MCF 10A (cell line): ENCODE measurements at regions not wholly inside any gene's neighbourhood (a gene's known extent, or its start where the extent isn't known, plus 50 kb on each side); places are given as distances from the start of the nearest gene placed in this dataset.

ENCODE experiments used
- BruUV-seq: library from RNA; stranded (reverse); fragments of 400-500 nt; replicated peaks from 2 replicates; lab custom pipeline; 2021; lab: Mats Ljungman, UMichigan
- CTCF ChIA-PET: fragments of 300-600 bp; sonication (Branson Sonifier 250); formaldehyde crosslinking; extraction: SDS; loops from one replicate; lab custom pipeline; 2021; ENCODE audit warnings: antibody characterized with exemption, inconsistent platforms; lab: Yijun Ruan, JAX
- POLR2A ChIA-PET: fragments of 300-600, 350-650 bp; sonication (Branson Sonifier 250); formaldehyde crosslinking; extraction: SDS; loops from one replicate; lab custom pipeline; 2020; ENCODE audit warnings: antibody characterized with exemption, inconsistent platforms; lab: Yijun Ruan, JAX
- DNase-seq: peaks from one replicate; pipeline ENCODE4 v3.0.0-alpha.2; 2018; ENCODE audit not compliant: unreplicated experiment
- H3K27ac Mint-ChIP-seq: one replicate; pipeline ENCODE4 v1.8.0; 2022; ENCODE audit warnings: mild to moderate bottlenecking, low read depth, mixed read lengths; ENCODE audit not compliant: unreplicated experiment
- H3K27me3 Mint-ChIP-seq: one replicate; pipeline ENCODE4 v1.8.0; 2022; ENCODE audit warnings: mixed read lengths; ENCODE audit not compliant: insufficient read depth, unreplicated experiment
- H3K36me3 Mint-ChIP-seq: one replicate; pipeline ENCODE4 v1.8.0; 2022; ENCODE audit warnings: mild to moderate bottlenecking, moderate library complexity, mixed read lengths; ENCODE audit not compliant: insufficient read depth, unreplicated experiment
- H3K4me1 Mint-ChIP-seq: one replicate; pipeline ENCODE4 v1.8.0; 2022; ENCODE audit warnings: mixed read lengths; ENCODE audit not compliant: insufficient read depth, unreplicated experiment
- H3K4me3 Mint-ChIP-seq: one replicate; pipeline ENCODE4 v1.8.0; 2022; ENCODE audit warnings: mild to moderate bottlenecking, moderate library complexity, mixed read lengths; ENCODE audit not compliant: unreplicated experiment
- H3K9me3 Mint-ChIP-seq: one replicate; pipeline ENCODE4 v1.8.0; 2022; ENCODE audit warnings: mixed read lengths; ENCODE audit not compliant: unreplicated experiment
- intact Hi-C: fragments of 100-400 bp; cut with micrococcal nuclease; formaldehyde crosslinking; loops from 2 replicates; pipeline ENCODE4 v1.14.1; 2022
- TF ChIP-seq, protein P1 (sequence below): fragments of 200-600 bp; IDR thresholded peaks from one replicate; pipeline ENCODE4 v1.8.0; 2022; ENCODE audit warnings: antibody characterized with exemption, mild to moderate bottlenecking; ENCODE audit not compliant: unreplicated experiment

- intact Hi-C loops, result no loop called here
- peaks cover 7% of the 10 kb centered on the region for H3K9me3 Mint-ChIP-seq
- no peak for DNase-seq
- TF ChIP-seq, protein P1, sequence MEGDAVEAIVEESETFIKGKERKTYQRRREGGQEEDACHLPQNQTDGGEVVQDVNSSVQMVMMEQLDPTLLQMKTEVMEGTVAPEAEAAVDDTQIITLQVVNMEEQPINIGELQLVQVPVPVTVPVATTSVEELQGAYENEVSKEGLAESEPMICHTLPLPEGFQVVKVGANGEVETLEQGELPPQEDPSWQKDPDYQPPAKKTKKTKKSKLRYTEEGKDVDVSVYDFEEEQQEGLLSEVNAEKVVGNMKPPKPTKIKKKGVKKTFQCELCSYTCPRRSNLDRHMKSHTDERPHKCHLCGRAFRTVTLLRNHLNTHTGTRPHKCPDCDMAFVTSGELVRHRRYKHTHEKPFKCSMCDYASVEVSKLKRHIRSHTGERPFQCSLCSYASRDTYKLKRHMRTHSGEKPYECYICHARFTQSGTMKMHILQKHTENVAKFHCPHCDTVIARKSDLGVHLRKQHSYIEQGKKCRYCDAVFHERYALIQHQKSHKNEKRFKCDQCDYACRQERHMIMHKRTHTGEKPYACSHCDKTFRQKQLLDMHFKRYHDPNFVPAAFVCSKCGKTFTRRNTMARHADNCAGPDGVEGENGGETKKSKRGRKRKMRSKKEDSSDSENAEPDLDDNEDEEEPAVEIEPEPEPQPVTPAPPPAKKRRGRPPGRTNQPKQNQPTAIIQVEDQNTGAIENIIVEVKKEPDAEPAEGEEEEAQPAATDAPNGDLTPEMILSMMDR, result no peak
- no peaks in the 10 kb centered on the region for H3K4me1 Mint-ChIP-seq
- no peaks in the 10 kb centered on the region for H3K36me3 Mint-ChIP-seq
- H3K4me3 Mint-ChIP-seq, result no peak overlapping the region
- no peak overlapping the region for H3K27ac Mint-ChIP-seq
- peaks cover 17% of the 10 kb centered on the region for H3K27me3 Mint-ChIP-seq
- ChIA-PET POLR2A (no interaction called here), CTCF (no interaction called here)
- no TSS peak for BruUV-seq
These were observed 783.2 kb downstream of the RPA4 start for GRCh38 chrX:97666890-97667289.

- no peak for DNase-seq
- intact Hi-C loops, result no loop called here
- Mint-ChIP-seq H3K36me3 (no peaks in the 10 kb centered on the region), H3K27me3 (peaks cover 23% of the 10 kb centered on the region), H3K4me3 (no peak overlapping the region), H3K9me3 (peaks cover 7% of the 10 kb centered on the region), H3K27ac (no peak overlapping the region), H3K4me1 (no peaks in the 10 kb centered on the region)
- CTCF ChIA-PET, result no interaction called here
- POLR2A ChIA-PET, result no interaction called here
- BruUV-seq, result no TSS peak
- TF ChIP-seq, protein P1, result no peak
These were observed 784.4 kb downstream of the RPA4 start for GRCh38 chrX:97668126-97668525.

- BruUV-seq, result no TSS peak
- CTCF ChIA-PET, result no interaction called here
- H3K27me3 Mint-ChIP-seq, result peaks cover 34% of the 10 kb centered on the region
These were observed 788.4 kb downstream of the RPA4 start for GRCh38 chrX:97672138-97672537.

GRCh38 chrX:97672608-97673007 lies 788.9 kb downstream of the RPA4 start:
- Mint-ChIP-seq H3K9me3 (no peaks in the 10 kb centered on the region), H3K27me3 (peaks cover 34% of the 10 kb centered on the region), H3K4me1 (no peaks in the 10 kb centered on the region), H3K4me3 (no peak overlapping the region), H3K27ac (no peak overlapping the region), H3K36me3 (no peaks in the 10 kb centered on the region)
- TF ChIP-seq, protein P1, result no peak
- no peak for DNase-seq
- CTCF ChIA-PET, result no interaction called here
- no TSS peak for BruUV-seq
- POLR2A ChIA-PET, result no interaction called here
- intact Hi-C loops, result no loop called here

More at GRCh38 chrX:97672138-97672537, 788.4 kb downstream of the RPA4 start:
- POLR2A ChIA-PET, result no interaction called here
- no peak overlapping the region for H3K27ac Mint-ChIP-seq
- H3K4me1 Mint-ChIP-seq, result no peaks in the 10 kb centered on the region
- intact Hi-C loops, result no loop called here
- no peaks in the 10 kb centered on the region for H3K36me3 Mint-ChIP-seq
- no peak overlapping the region for H3K4me3 Mint-ChIP-seq
- H3K9me3 Mint-ChIP-seq, result no peaks in the 10 kb centered on the region
- no peak for DNase-seq
- TF ChIP-seq, protein P1, result no peak
